ENCODE measurements at regions not wholly inside any gene's neighbourhood (a gene's known extent, or its start where the extent isn't known, plus 50 kb on each side); places are given as distances from the start of the nearest gene placed in this dataset.
A peak's percentile ranks its signal among the peaks of the same experiment; 100 is the strongest.
"Not testable (repeated sequence)": the region's sequence is repeated elsewhere in the genome, so short reads cannot be mapped to it uniquely, and the experiment has no call there.

- Mint-ChIP-seq H3K9me3 (peaks cover 0 to 3% of the 10 kb centered on the region in 2 donors), H3K36me3 (peaks cover 0 to 6% of the 10 kb centered on the region in 2 donors), H3K4me3 (no peak overlapping the region), H3K27me3 (no peaks in the 10 kb centered on the region), H3K4me1 (peaks cover 41 to 65% of the 10 kb centered on the region in 2 donors), H3K27ac (peak overlapping the region; percentile 97)
- no peak for DNase-seq
- no peak for ATAC-seq (replicated peaks)
Observed at GRCh38 chr10:3876350-3876962, 91.4 kb upstream of the KLF6 start.

GRCh38 chr10:3875842-3876235 is 90.8 kb upstream of the KLF6 start:
- no peaks in the 10 kb centered on the region for H3K27me3 Mint-ChIP-seq
- ATAC-seq (replicated peaks) (no peak), DNase-seq (no peak)
- H3K36me3 Mint-ChIP-seq, result peaks cover 0 to 6% of the 10 kb centered on the region in 2 donors
- peak overlapping the region in 1 of 2 donors; percentile 62 for H3K4me3 Mint-ChIP-seq
- H3K4me1 Mint-ChIP-seq, result peaks cover 42 to 67% of the 10 kb centered on the region in 2 donors
- H3K27ac Mint-ChIP-seq, result peak overlapping the region; percentile 97
- peaks cover 0 to 3% of the 10 kb centered on the region in 2 donors for H3K9me3 Mint-ChIP-seq

- H3K4me1 Mint-ChIP-seq, result peaks cover 42 to 66% of the 10 kb centered on the region in 2 donors
- no peaks in the 10 kb centered on the region for H3K27me3 Mint-ChIP-seq
- peaks cover 0 to 3% of the 10 kb centered on the region in 2 donors for H3K9me3 Mint-ChIP-seq
- peak overlapping the region; percentile 97 for H3K27ac Mint-ChIP-seq
- H3K4me3 Mint-ChIP-seq, result peak overlapping the region; percentile 52 to 62
- H3K36me3 Mint-ChIP-seq, result peaks cover 0 to 6% of the 10 kb centered on the region in 2 donors
- ATAC-seq (replicated peaks), result peak; percentile 83 to 85
- peak; percentile 59 for DNase-seq
Observed at GRCh38 chr10:3874990-3875841, 90.2 kb upstream of the KLF6 start.

DNA sequence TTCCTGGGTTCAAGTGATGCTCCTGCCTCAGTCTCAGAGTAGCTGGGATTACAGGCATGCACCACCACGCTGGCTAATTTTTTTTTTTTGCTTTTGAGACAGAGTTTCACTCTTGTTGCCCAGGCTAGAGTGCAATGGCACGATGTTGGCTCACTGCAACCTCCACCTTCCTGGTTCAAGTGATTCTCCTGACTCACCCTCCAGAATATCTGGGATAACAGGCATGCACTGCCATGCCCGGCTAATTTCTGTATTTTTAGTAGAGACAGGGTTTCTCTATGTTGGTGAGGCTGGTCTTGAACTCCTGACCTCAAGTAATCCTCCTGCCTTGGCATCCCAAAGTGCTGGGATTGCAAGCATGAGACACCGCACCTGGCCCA is 89.6 kb upstream of the KLF6 start:
- peaks cover 42 to 63% of the 10 kb centered on the region in 2 donors for H3K4me1 Mint-ChIP-seq
- H3K36me3 Mint-ChIP-seq; H3K27me3 Mint-ChIP-seq; DNase-seq; ATAC-seq (replicated peaks); H3K9me3 Mint-ChIP-seq: not testable (repeated sequence)
- H3K4me3 Mint-ChIP-seq, result peak overlapping the region; percentile 52 to 62
- H3K27ac Mint-ChIP-seq, result peak overlapping the region; percentile 97

GRCh38 chr10:3873728-3874461 is 88.9 kb upstream of the KLF6 start:
- DNase-seq (no peak), ATAC-seq (replicated peaks) (peak; percentile 74 to 76)
- H3K4me3 Mint-ChIP-seq, result peak overlapping the region; percentile 10
- H3K27ac Mint-ChIP-seq, result peak overlapping the region; percentile 88
- H3K27me3 Mint-ChIP-seq, result no peaks in the 10 kb centered on the region
- peaks cover 45 to 65% of the 10 kb centered on the region in 2 donors for H3K4me1 Mint-ChIP-seq
- H3K36me3 Mint-ChIP-seq, result peaks cover 0 to 6% of the 10 kb centered on the region in 2 donors
- H3K9me3 Mint-ChIP-seq, result peaks cover 0 to 3% of the 10 kb centered on the region in 2 donors

- H3K9me3 Mint-ChIP-seq, result peaks cover 0 to 3% of the 10 kb centered on the region in 2 donors
- peaks cover 0 to 6% of the 10 kb centered on the region in 2 donors for H3K36me3 Mint-ChIP-seq
- peak overlapping the region in 1 of 2 donors; percentile 6 for H3K4me3 Mint-ChIP-seq
- ATAC-seq (replicated peaks), result no peak
- H3K27me3 Mint-ChIP-seq, result no peaks in the 10 kb centered on the region
- peaks cover 52 to 75% of the 10 kb centered on the region in 2 donors for H3K4me1 Mint-ChIP-seq
- DNase-seq, result no peak
- peak overlapping the region; percentile 88 for H3K27ac Mint-ChIP-seq
Observed at GRCh38 chr10:3872712-3873329, 87.8 kb upstream of the KLF6 start.

DNA sequence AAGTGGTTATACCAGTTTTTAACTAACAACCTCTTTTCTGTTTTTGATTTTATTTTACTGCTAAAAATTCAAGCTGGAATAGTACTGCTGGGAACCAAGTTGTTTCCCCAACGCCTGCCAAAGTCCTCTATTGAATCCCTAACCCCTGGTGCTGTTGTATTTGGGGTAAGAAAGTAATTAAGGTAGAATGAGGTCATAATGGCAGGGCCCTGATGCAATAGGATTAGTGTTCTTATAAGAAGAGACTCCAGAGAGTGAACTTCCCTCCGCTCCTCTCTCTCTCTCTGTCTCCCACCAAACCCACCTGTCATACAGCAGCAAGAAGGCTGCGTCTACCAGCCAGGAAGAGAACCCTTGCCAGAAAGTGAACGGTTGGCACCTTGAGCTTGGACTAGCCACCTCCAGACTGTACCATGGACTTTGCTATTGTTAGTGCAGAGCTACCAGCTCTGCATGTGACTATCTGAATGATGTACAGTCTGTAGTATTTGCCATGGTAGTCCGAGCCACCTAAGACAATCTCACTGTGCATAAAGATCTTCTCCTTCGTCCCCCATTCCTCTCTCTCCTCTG is 86.5 kb upstream of the KLF6 start:
- H3K27ac Mint-ChIP-seq, result peak overlapping the region; percentile 88
- ATAC-seq (replicated peaks) (no peak), DNase-seq (no peak)
- H3K9me3 Mint-ChIP-seq, result peaks cover 0 to 3% of the 10 kb centered on the region in 2 donors
- peaks cover 53 to 78% of the 10 kb centered on the region in 2 donors for H3K4me1 Mint-ChIP-seq
- peaks cover 0 to 6% of the 10 kb centered on the region in 2 donors for H3K36me3 Mint-ChIP-seq
- H3K27me3 Mint-ChIP-seq, result no peaks in the 10 kb centered on the region
- H3K4me3 Mint-ChIP-seq, result no peak overlapping the region

GRCh38 chr10:3869036-3869435 is 84.0 kb upstream of the KLF6 start:
- H3K36me3 Mint-ChIP-seq, result peaks cover 0 to 6% of the 10 kb centered on the region in 2 donors
- peaks cover 47 to 77% of the 10 kb centered on the region in 2 donors for H3K4me1 Mint-ChIP-seq
- H3K27me3 Mint-ChIP-seq, result no peaks in the 10 kb centered on the region
- no peak overlapping the region for H3K4me3 Mint-ChIP-seq
- no peak for DNase-seq
- H3K9me3 Mint-ChIP-seq, result peaks cover 0 to 3% of the 10 kb centered on the region in 2 donors
- ATAC-seq (replicated peaks), result peak; percentile 42 to 48
- peak overlapping the region; percentile 86 for H3K27ac Mint-ChIP-seq

DNA sequence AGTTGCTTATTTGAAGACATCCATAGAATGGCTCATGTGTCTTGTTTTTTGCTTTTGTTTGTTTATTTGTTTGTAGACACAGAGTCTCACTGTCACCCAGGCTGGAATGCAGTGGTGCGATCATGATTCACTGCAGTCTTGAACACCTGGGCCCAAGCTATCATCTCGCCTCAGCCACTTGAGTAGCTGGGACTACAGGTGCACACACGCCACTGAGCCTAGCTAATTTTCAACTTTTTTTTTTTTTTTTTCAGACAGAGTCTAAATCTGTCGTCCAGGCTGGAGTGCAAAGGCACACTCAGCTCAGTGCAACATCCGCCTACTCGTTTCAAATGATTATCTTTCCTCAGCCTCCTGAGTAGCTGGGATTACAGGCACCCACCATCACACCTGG is 83.3 kb upstream of the KLF6 start:
- Mint-ChIP-seq H3K36me3 (peaks cover 0 to 6% of the 10 kb centered on the region in 2 donors), H3K4me3 (no peak overlapping the region), H3K9me3 (peaks cover 0 to 3% of the 10 kb centered on the region in 2 donors), H3K4me1 (peaks cover 47 to 74% of the 10 kb centered on the region in 2 donors), H3K27ac (no peak overlapping the region), H3K27me3 (no peaks in the 10 kb centered on the region)
- ATAC-seq (replicated peaks), result no peak
- no peak for DNase-seq

DNA sequence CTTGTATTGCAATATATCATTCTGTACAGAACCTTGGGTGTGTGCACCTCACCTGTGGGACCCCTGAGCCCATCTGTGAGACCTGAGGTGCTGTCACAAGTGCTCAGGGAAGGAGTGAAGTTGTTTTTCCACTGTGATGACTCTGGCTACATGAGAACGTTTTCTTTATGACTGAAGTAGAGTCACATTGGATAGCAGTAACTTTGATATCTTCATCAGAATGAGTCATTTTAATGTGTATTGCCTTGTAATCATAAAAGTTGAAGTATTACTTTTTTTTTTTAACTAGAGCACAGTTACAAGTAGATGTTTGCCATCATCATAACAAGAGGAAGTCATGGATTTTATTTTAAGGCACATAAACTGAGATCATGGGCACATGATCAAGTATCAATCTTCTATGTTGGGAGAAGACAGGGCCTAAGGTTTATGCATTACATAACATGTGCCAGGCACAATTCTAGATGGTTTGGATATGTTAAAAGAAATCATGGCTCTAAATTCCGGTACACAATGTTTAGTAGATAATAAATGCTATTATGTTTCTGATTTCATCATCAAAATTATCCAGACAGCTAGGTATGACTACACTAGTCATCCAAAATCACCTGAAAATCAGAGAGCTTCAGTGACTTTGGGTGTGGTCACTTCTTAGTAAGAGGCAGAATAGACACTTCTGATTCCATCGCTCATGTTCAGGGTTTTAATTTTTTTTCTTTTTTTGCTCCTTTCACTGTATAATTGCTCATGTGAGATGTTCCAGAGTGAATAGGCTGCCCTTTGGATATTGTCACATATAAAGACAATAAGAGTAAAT is 82.7 kb upstream of the KLF6 start:
- H3K4me3 Mint-ChIP-seq, result no peak overlapping the region
- peaks cover 0 to 3% of the 10 kb centered on the region in 2 donors for H3K9me3 Mint-ChIP-seq
- H3K36me3 Mint-ChIP-seq, result peaks cover 0 to 6% of the 10 kb centered on the region in 2 donors
- ATAC-seq (replicated peaks), result no peak
- H3K4me1 Mint-ChIP-seq, result peaks cover 42 to 68% of the 10 kb centered on the region in 2 donors
- H3K27me3 Mint-ChIP-seq, result no peaks in the 10 kb centered on the region
- no peak overlapping the region for H3K27ac Mint-ChIP-seq
- no peak for DNase-seq

DNA sequence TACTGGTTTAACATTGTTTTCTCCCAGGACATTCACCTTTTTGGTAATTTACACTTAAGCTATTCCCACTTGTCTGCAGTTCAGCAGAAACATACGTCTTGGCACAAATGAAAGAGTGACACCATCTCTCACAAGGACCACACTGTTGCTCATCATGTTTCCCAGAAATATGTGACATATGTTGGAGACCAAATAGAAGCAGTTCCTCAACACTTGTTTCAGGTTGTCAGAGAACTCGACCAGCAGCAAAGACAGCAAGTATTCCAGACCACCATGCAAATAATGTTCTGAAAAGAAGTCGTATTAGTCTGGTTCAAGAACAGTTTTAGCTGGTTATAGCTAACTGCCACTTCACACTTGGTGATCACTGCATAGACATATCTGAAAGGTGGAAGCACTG is 81.3 kb upstream of the KLF6 start:
- no peaks in the 10 kb centered on the region for H3K9me3 Mint-ChIP-seq
- ATAC-seq (replicated peaks) (peak; percentile 71 to 73), DNase-seq (no peak)
- H3K27me3 Mint-ChIP-seq, result no peaks in the 10 kb centered on the region
- no peaks in the 10 kb centered on the region for H3K36me3 Mint-ChIP-seq
- H3K4me3 Mint-ChIP-seq, result peak overlapping the region in 1 of 2 donors; percentile 12
- H3K4me1 Mint-ChIP-seq, result peaks cover 34 to 54% of the 10 kb centered on the region in 2 donors
- H3K27ac Mint-ChIP-seq, result peak overlapping the region; percentile 80

- Mint-ChIP-seq H3K4me3 (no peak overlapping the region), H3K9me3 (no peaks in the 10 kb centered on the region), H3K27ac (peak overlapping the region; percentile 77), H3K27me3 (no peaks in the 10 kb centered on the region), H3K4me1 (peaks cover 34 to 54% of the 10 kb centered on the region in 2 donors), H3K36me3 (no peaks in the 10 kb centered on the region)
- DNase-seq, result no peak
- ATAC-seq (replicated peaks), result peak; percentile 75 to 77
Observed at GRCh38 chr10:3865565-3865964, 80.6 kb upstream of the KLF6 start.

- Mint-ChIP-seq H3K4me1 (peaks cover 16 to 25% of the 10 kb centered on the region in 2 donors), H3K36me3 (no peaks in the 10 kb centered on the region), H3K4me3 (no peak overlapping the region), H3K27ac (no peak overlapping the region), H3K9me3 (no peaks in the 10 kb centered on the region), H3K27me3 (peaks cover 0 to 4% of the 10 kb centered on the region in 2 donors)
- ATAC-seq (replicated peaks), result no peak
- no peak for DNase-seq
Observed at GRCh38 chr10:3861795-3862194, 76.8 kb upstream of the KLF6 start.
